ENCODE measurements at regions not wholly inside any gene's neighbourhood (a gene's known extent, or its start where the extent isn't known, plus 50 kb on each side); places are given as distances from the start of the nearest gene placed in this dataset.
A peak's percentile ranks its signal among the peaks of the same experiment; 100 is the strongest.
"Not testable (repeated sequence)": the region's sequence is repeated elsewhere in the genome, so short reads cannot be mapped to it uniquely, and the experiment has no call there.

DNA sequence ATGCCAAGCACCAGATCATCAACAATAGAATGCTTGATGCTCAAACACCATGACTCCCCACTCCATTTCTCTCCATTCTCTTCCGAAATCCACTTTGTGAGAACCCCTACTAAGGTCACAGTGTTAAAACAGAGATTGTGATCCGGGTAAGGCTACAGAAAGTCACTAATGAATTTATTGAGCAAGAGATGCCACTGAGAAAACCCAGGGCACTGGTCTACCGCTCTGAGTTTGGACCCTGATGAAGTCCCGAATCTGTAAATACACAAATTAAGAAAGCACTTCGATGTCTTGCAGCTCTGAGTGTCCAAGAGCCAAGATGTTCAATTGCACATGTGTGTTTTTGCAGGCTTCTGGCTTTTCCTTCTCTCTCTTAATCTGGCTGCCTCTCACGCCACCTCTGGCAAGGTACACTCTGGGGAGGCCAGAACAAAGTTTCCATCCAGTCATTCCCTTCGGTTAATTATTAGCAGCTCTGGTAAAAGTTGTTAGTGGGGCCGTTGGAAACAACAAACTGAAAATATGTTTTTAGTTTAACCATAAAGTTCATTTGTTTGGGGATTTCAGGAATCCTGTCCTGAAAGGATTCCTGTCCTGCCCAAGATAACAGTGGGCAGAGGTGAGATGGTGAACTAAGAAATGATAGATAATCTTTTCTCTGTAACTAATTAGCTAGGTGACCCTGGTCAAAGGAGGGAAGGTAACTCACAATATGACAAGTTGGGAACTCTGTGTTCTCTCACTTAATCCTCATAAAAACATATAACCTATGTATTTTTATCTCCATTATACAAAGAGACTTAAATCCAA is 75.4 kb downstream of the BTG1 start:
- Mint-ChIP-seq H3K27me3 (no peaks in the 10 kb centered on the region), H3K27ac (no peak overlapping the region), H3K36me3 (ENCODE audit: low read depth) (peaks cover 14% of the 10 kb centered on the region), H3K4me3 (no peak overlapping the region), H3K4me1 (peaks cover 40% of the 10 kb centered on the region), H3K9me3 (peaks cover 10% of the 10 kb centered on the region)
- no peak for DNase-seq
- ATAC-seq: no peak

DNA sequence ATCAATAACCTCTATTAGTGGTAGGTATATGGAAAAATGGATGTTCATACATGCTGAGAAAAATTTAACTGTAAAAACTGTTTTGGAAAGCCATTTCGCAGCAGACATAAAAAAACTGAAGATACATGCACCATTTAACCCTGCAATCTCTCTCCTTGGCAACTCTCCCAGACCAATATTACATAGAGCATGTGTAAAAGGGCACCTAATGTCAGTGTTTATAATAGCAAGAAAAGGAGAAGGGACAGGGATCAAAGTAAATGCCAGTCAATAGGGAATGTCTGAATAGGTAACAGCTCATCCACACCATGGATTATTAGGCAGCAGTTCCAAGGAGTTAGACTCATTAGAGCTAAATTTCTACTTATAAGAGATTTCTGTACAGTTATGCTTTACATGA is 77.2 kb downstream of the BTG1 start:
- Mint-ChIP-seq H3K9me3 (peaks cover 10% of the 10 kb centered on the region), H3K4me1 (peaks cover 47% of the 10 kb centered on the region), H3K36me3 (ENCODE audit: low read depth) (peaks cover 14% of the 10 kb centered on the region), H3K4me3 (no peak overlapping the region), H3K27me3 (no peaks in the 10 kb centered on the region), H3K27ac (no peak overlapping the region)
- ATAC-seq: no peak
- no peak for DNase-seq

DNA sequence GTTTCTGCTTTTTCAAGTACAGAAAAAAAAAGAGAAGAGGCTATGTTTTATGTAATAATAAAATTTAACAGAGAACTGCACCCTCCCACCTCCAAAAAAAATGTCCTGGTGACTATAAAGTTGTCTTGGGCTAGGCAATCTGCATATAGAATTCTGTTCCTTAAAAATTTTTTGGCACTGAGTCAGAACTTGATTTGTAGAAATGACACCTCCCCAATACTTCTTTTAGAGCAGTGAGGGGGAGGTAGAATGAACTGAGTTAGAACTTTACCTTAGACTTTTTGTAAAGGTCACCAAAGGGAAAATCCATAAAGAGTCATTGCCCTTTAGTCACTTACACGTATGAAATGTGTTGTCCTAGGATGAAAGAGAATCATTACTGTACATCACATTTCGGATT is 80.0 kb downstream of the BTG1 start:
- H3K36me3 Mint-ChIP-seq (ENCODE audit: low read depth): peaks cover 6% of the 10 kb centered on the region

DNA sequence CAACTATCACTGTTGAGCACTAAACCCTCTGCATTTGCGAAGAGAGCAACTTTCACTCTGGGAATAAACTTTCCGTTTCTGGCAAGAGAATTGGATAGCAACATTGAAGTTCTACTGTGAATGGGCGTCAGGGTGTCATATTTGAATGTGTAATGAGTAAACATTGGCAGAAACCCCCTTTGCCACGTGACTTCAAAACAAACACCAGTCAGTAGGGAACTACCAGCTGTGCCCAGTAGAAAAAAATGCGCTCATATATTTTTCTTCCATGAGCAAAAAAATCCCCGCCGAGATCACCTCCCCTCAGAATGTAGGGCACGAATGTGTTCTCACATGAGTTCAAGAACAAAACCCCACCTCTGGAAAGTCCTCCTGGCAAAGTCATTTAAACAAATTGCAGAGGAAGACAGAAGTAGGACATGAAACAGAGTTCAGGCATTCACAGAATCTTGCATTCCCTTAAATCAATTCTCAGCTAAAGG is 80.6 kb downstream of the BTG1 start:
- Mint-ChIP-seq H3K27me3 (no peaks in the 10 kb centered on the region), H3K27ac (peak overlapping the region; percentile 83), H3K4me3 (peak overlapping the region; percentile 56), H3K36me3 (ENCODE audit: low read depth) (peaks cover 8% of the 10 kb centered on the region), H3K9me3 (peaks cover 9% of the 10 kb centered on the region), H3K4me1 (peaks cover 61% of the 10 kb centered on the region)
- peak; percentile 84 for ATAC-seq
- peak; percentile 44 for DNase-seq

More for the DNA sequence above, 80.0 kb downstream of the BTG1 start:
- H3K27ac Mint-ChIP-seq: peak overlapping the region; percentile 83
- peaks cover 61% of the 10 kb centered on the region for H3K4me1 Mint-ChIP-seq
- peak overlapping the region; percentile 56 for H3K4me3 Mint-ChIP-seq
- no peaks in the 10 kb centered on the region for H3K27me3 Mint-ChIP-seq
- DNase-seq: no peak
- peaks cover 9% of the 10 kb centered on the region for H3K9me3 Mint-ChIP-seq
- ATAC-seq: peak; percentile 84

- no peak for ATAC-seq
- Mint-ChIP-seq H3K4me1 (peaks cover 66% of the 10 kb centered on the region), H3K27me3 (no peaks in the 10 kb centered on the region), H3K9me3 (peaks cover 9% of the 10 kb centered on the region), H3K4me3 (no peak overlapping the region), H3K36me3 (ENCODE audit: low read depth) (peaks cover 10% of the 10 kb centered on the region), H3K27ac (peak overlapping the region; percentile 83)
- DNase-seq: no peak
Observed at GRCh38 chr12:92064422-92064821, 81.2 kb downstream of the BTG1 start.

DNA sequence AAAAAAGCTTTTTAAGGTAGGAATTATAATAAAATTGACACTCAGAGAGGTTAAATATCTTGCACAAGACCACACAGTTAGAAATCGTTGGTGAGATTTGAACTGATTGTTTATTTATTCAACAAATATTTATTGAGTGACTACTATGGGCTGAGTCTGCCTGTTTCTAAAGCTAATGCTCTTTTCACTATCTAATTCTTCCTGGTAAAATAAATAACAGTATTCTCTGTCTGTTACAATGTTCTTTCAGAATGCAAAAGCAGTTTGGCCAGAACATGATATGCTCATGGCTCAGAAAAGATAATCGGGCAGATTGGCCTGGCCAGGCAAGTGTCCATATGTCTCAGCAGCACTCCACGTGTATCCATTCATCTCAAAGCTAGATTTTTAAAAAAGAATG is 82.0 kb downstream of the BTG1 start:
- H3K4me3 Mint-ChIP-seq: no peak overlapping the region
- no peak for DNase-seq
- no peaks in the 10 kb centered on the region for H3K27me3 Mint-ChIP-seq
- peak overlapping the region; percentile 83 for H3K27ac Mint-ChIP-seq
- H3K4me1 Mint-ChIP-seq: peaks cover 72% of the 10 kb centered on the region
- no peak for ATAC-seq
- peaks cover 12% of the 10 kb centered on the region for H3K36me3 Mint-ChIP-seq (ENCODE audit: low read depth)
- H3K9me3 Mint-ChIP-seq: peaks cover 9% of the 10 kb centered on the region

DNA sequence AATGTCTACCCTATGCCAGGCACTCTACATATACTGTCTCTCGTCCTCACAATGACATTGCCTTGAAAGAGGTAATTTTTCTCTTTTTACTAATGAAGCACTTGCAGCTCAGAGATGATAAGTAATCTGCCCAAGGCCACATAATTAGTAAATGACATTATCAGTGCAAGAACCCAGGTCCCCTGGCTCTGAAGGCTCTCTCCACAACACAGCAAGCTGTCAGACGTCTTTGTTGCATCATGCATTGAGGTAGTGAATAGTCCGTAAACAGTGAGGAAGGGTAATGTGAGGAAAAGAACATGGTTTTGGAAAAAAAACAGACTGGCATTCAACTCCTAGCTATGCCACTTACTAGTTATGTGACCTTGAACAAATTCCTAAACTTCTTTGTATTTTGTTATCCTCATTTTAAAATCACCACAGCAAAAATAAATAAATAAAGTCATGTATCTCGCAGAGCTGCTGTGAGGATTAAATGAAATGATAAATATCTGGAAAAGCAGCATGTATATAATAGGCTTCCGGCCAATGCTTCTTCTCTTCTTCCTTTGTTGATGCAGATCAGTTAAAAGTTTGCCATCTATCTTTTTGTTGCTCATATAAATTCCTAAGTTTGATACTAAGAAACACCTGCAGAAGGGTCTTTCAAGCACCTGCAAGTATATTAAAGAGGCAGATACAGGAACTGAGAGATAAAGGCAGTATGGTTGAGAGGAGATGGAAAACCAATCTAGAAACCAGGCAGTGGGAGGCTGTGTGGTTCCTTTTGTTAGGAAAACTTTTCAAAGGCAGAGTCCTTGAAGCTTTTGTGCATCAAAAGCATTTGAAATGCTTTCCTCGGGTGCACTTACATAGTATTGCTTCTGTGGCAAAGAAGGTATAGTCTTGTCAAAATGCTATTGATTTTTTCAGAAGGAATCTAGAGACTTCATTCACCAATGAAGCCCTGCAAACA is 82.8 kb downstream of the BTG1 start:
- Mint-ChIP-seq H3K9me3 (peaks cover 9% of the 10 kb centered on the region), H3K36me3 (ENCODE audit: low read depth) (peaks cover 14% of the 10 kb centered on the region), H3K4me3 (no peak overlapping the region), H3K4me1 (peaks cover 79% of the 10 kb centered on the region), H3K27ac (peak overlapping the region; percentile 28), H3K27me3 (no peaks in the 10 kb centered on the region)
- DNase-seq (no peak), ATAC-seq (no peak)

DNA sequence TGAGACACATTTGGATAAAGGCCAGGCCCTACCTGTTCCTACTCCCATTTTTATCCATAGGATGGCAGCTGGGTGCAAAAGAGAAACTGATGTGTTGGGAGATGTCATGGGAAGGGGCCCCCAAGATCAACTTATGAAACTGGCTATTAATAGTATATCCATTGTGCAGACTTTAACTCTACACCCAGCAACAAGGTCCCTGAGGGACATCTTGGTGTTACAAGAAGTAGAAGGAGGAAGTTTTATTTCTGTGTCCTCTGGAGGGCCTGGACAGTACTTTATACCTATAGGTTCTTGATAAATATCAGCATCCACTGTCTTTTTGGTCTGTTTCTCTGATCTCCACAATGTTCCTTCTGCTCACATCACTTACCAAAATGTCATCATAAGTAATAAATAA is 84.6 kb downstream of the BTG1 start:
- H3K4me1 Mint-ChIP-seq: peaks cover 91% of the 10 kb centered on the region
- H3K36me3 Mint-ChIP-seq (ENCODE audit: low read depth): peaks cover 25% of the 10 kb centered on the region
- H3K27me3 Mint-ChIP-seq: no peaks in the 10 kb centered on the region
- ATAC-seq: no peak
- H3K27ac Mint-ChIP-seq: peak overlapping the region; percentile 52
- H3K4me3 Mint-ChIP-seq: peak overlapping the region; percentile 11
- DNase-seq: no peak
- peaks cover 17% of the 10 kb centered on the region for H3K9me3 Mint-ChIP-seq

- no peak overlapping the region for H3K27ac Mint-ChIP-seq
- ATAC-seq (no peak), DNase-seq (no peak)
- peaks cover 17% of the 10 kb centered on the region for H3K9me3 Mint-ChIP-seq
- H3K36me3 Mint-ChIP-seq (ENCODE audit: low read depth): peaks cover 25% of the 10 kb centered on the region
- H3K4me1 Mint-ChIP-seq: peaks cover 89% of the 10 kb centered on the region
- peak overlapping the region; percentile 9 for H3K4me3 Mint-ChIP-seq
- no peaks in the 10 kb centered on the region for H3K27me3 Mint-ChIP-seq
Observed at GRCh38 chr12:92059960-92060359, 85.7 kb downstream of the BTG1 start.

- H3K9me3 Mint-ChIP-seq: peaks cover 17% of the 10 kb centered on the region
- no peak overlapping the region for H3K27ac Mint-ChIP-seq
- H3K4me1 Mint-ChIP-seq: peaks cover 81% of the 10 kb centered on the region
- DNase-seq (no peak), ATAC-seq (no peak)
- H3K36me3 Mint-ChIP-seq (ENCODE audit: low read depth): peaks cover 25% of the 10 kb centered on the region
- no peaks in the 10 kb centered on the region for H3K27me3 Mint-ChIP-seq
- no peak overlapping the region for H3K4me3 Mint-ChIP-seq
Observed at GRCh38 chr12:92058664-92059063, 87.0 kb downstream of the BTG1 start.

DNA sequence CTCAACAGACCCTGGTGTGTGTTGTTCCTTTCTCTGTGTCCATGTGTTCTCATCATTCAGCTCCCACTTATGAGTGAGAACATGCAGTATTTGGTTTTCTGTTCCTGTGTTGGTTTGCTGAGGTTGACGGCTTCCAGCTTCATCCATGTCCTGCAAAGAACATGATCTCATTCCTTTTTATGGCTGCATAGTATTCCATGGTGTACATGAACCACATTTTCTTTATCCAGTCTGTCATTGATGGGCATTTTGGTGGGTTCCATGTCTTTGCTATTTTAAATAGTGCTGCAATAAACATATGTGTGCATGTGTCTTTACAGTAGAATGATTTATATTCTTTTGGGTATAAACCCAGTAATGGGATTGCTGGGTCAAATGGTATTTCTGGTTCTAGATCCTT is 88.9 kb downstream of the BTG1 start:
- H3K4me1 Mint-ChIP-seq: peaks cover 78% of the 10 kb centered on the region
- H3K9me3 Mint-ChIP-seq: peaks cover 10% of the 10 kb centered on the region

DNA sequence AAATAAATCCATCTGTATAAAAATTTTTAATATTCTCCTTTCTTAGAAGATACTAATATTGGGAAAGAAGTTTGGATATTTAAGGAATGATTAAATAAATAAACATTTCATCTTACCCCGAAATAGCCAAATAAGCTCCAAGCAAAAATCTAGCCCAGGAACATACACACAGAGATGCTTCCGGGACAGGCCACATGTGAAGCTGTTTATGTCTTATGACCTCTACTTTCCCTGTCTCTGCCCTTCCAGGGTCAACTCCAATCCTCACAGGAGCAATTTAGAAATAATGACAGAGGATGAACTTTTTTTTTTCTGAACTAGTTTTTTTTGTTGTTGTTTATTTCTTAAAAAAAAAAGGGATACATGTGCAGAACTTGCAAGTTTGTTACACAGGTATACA is 89.4 kb downstream of the BTG1 start:
- peak overlapping the region; percentile 74 for H3K27ac Mint-ChIP-seq
- DNase-seq (no peak), ATAC-seq (no peak)
- H3K36me3 Mint-ChIP-seq (ENCODE audit: low read depth): peaks cover 22% of the 10 kb centered on the region
- no peaks in the 10 kb centered on the region for H3K27me3 Mint-ChIP-seq
- H3K4me1 Mint-ChIP-seq: peaks cover 79% of the 10 kb centered on the region
- peak overlapping the region; percentile 45 for H3K4me3 Mint-ChIP-seq
- peaks cover 7% of the 10 kb centered on the region for H3K9me3 Mint-ChIP-seq

More for the DNA sequence above, 88.9 kb downstream of the BTG1 start:
- peaks cover 25% of the 10 kb centered on the region for H3K36me3 Mint-ChIP-seq (ENCODE audit: low read depth)
- H3K4me3 Mint-ChIP-seq, H3K27me3 Mint-ChIP-seq, DNase-seq, ATAC-seq: not testable (repeated sequence)
- H3K27ac Mint-ChIP-seq: peak overlapping the region; percentile 70

DNA sequence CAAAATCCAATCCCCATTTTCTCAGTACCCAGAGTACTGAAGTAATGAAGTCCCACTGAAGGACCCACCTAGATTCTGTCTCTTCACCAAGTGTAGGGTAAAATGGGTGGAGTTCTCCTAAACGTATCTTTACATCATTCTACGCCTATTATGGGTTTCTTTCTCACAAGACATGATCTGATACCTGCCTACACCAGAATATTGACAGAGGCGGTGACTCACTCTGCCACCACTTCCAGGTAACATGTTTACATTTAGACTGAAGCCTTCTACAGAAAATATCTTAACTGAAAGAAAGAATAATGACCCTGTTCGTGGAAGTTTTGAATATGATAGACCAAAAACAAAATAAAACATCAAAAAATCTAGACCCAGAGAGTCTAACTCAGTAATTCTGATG is 89.8 kb downstream of the BTG1 start:
- ATAC-seq: peak; percentile 79
- H3K27me3 Mint-ChIP-seq: no peaks in the 10 kb centered on the region
- DNase-seq: no peak
- H3K36me3 Mint-ChIP-seq (ENCODE audit: low read depth): peaks cover 22% of the 10 kb centered on the region
- H3K4me1 Mint-ChIP-seq: peaks cover 80% of the 10 kb centered on the region
- H3K4me3 Mint-ChIP-seq: peak overlapping the region; percentile 45
- H3K9me3 Mint-ChIP-seq: peaks cover 7% of the 10 kb centered on the region
- peak overlapping the region; percentile 74 for H3K27ac Mint-ChIP-seq

- H3K4me1 Mint-ChIP-seq: peaks cover 70% of the 10 kb centered on the region
- H3K4me3 Mint-ChIP-seq: no peak overlapping the region
- H3K9me3 Mint-ChIP-seq: no peaks in the 10 kb centered on the region
- DNase-seq (no peak), ATAC-seq (no peak)
- H3K27ac Mint-ChIP-seq: peak overlapping the region; percentile 52
- peaks cover 7% of the 10 kb centered on the region for H3K36me3 Mint-ChIP-seq (ENCODE audit: low read depth)
- no peaks in the 10 kb centered on the region for H3K27me3 Mint-ChIP-seq
Observed at GRCh38 chr12:92051441-92051840, 94.2 kb downstream of the BTG1 start.
